HepG2 (cell line): ENCODE measurements at regions not wholly inside any gene's neighbourhood (a gene's known extent, or its start where the extent isn't known, plus 50 kb on each side); places are given as distances from the start of the nearest gene placed in this dataset.
A peak's percentile ranks its signal among the peaks of the same experiment; 100 is the strongest.

Experiments
- ASH2L ChIP-seq: fragments of 300-600, 200-600 bp; sonication (generic); IDR thresholded peaks from 2 replicates; pipeline ENCODE4 v1.7.0; 2017; ENCODE audit warnings: low read depth, mild to moderate bottlenecking, moderate library complexity, mixed read lengths, low read length; ENCODE audit not compliant: insufficient read length
- ATF1 ChIP-seq: IDR thresholded peaks from 2 replicates; pipeline ENCODE4 v1.6.1; 2016; ENCODE audit warnings: mild to moderate bottlenecking, control low read depth
- BCL6 ChIP-seq: IDR thresholded peaks from 2 replicates; pipeline ENCODE4 v1.6.1; 2016; ENCODE audit warnings: missing genetic modification reagents, missing compliant biosample characterization
- FOXP4 ChIP-seq: sonication (generic); formaldehyde crosslinking; IDR thresholded peaks from 2 replicates; pipeline ENCODE4 v1.4.0; 2020; ENCODE audit warnings: missing genetic modification reagents
- HMGA1 ChIP-seq: sonication (generic); formaldehyde crosslinking; conservative IDR thresholded peaks from 2 replicates; pipeline ENCODE4 v1.4.0; 2020; ENCODE audit warnings: missing genetic modification reagents
- NCOR1 ChIP-seq: fragments of 200-600 bp; sonication (generic); IDR thresholded peaks from 2 replicates; pipeline ENCODE4 v1.7.0; 2017; ENCODE audit warnings: antibody characterized with exemption, low read length, borderline replicate concordance
- NFATC3 ChIP-seq: sonication (generic); formaldehyde crosslinking; IDR thresholded peaks from 2 replicates; pipeline ENCODE4 v1.5.1; 2020; ENCODE audit warnings: mild to moderate bottlenecking, missing genetic modification reagents
- NFE2L1 ChIP-seq: sonication (generic); formaldehyde crosslinking; IDR thresholded peaks from 2 replicates; pipeline ENCODE4 v1.4.0; 2020; ENCODE audit warnings: missing genetic modification reagents, mild to moderate bottlenecking, borderline replicate concordance
- NKX3-1 ChIP-seq: sonication (generic); formaldehyde crosslinking; IDR thresholded peaks from 2 replicates; pipeline ENCODE4 v1.5.0; 2020; ENCODE audit warnings: missing genetic modification reagents
- PAX8 ChIP-seq: sonication (generic); formaldehyde crosslinking; IDR thresholded peaks from 2 replicates; pipeline ENCODE4 v1.8.0; 2022; ENCODE audit warnings: mild to moderate bottlenecking, missing genetic modification reagents, borderline replicate concordance
- RCOR2 ChIP-seq: IDR thresholded peaks from 2 replicates; pipeline ENCODE4 v1.6.1; 2016; ENCODE audit warnings: missing biosample characterization, missing genetic modification reagents
- STAG1 ChIP-seq: sonication (generic); formaldehyde crosslinking; IDR thresholded peaks from 2 replicates; pipeline ENCODE4 v1.4.0; 2020; ENCODE audit warnings: missing genetic modification reagents
- THAP11 ChIP-seq: IDR thresholded peaks from 2 replicates; pipeline ENCODE4 v1.6.1; 2016; ENCODE audit warnings: missing biosample characterization, missing genetic modification reagents
- ZNF121 ChIP-seq: sonication (generic); formaldehyde crosslinking; IDR thresholded peaks from 2 replicates; pipeline ENCODE4 v1.5.0; 2020; ENCODE audit warnings: mild to moderate bottlenecking, missing genetic modification reagents
- ZNF337 ChIP-seq: sonication (generic); formaldehyde crosslinking; IDR thresholded peaks from 2 replicates; pipeline ENCODE4 v1.5.1; 2020; ENCODE audit warnings: missing genetic modification reagents, low read depth, mild to moderate bottlenecking, borderline replicate concordance
- ZNF431 ChIP-seq: sonication (generic); formaldehyde crosslinking; IDR thresholded peaks from 2 replicates; pipeline ENCODE4 v1.9.0; 2022; ENCODE audit warnings: missing genetic modification reagents, low read depth, mild to moderate bottlenecking, borderline replicate concordance
- ZNF580 ChIP-seq: IDR thresholded peaks from 2 replicates; pipeline ENCODE4 v1.6.1; 2016; ENCODE audit warnings: low read depth, borderline replicate concordance
- ZNF749 ChIP-seq: sonication (generic); formaldehyde crosslinking; IDR thresholded peaks from 2 replicates; pipeline ENCODE4 v1.8.0; 2022; ENCODE audit warnings: mild to moderate bottlenecking, missing genetic modification reagents, moderate library complexity, borderline replicate concordance
- ZNF770 ChIP-seq: sonication (generic); formaldehyde crosslinking; IDR thresholded peaks from 2 replicates; pipeline ENCODE4 v1.5.0; 2020; ENCODE audit warnings: mild to moderate bottlenecking, missing genetic modification reagents
- ZNF772 ChIP-seq: sonication (generic); formaldehyde crosslinking; IDR thresholded peaks from 2 replicates; pipeline ENCODE4 v1.5.0; 2020; ENCODE audit warnings: mild to moderate bottlenecking, missing genetic modification reagents
- TF ChIP-seq, protein P1 (sequence below): IDR thresholded peaks from 2 replicates; pipeline ENCODE4 v1.6.1; 2016
- TF ChIP-seq, protein P2 (sequence below): sonication (generic); formaldehyde crosslinking; IDR thresholded peaks from 2 replicates; pipeline ENCODE4 v1.4.0; 2020; ENCODE audit warnings: missing genetic modification reagents

- TF ChIP-seq FOXP4 = peak; percentile 66; the same call in 1 of the 2 replicates
- TF ChIP-seq ZNF772 = peak; percentile 39; the same call in 1 of the 2 replicates
- no peak for TF ChIP-seq ZNF431 (CRISPR knock-in tag)
- no peak; the same call in 1 of the 2 replicates for TF ChIP-seq ZNF337 (CRISPR knock-in tag)
- 0 out of 2 replicates have a peak, but pooled peaks have one; percentile 57 for TF ChIP-seq NKX3-1
- TF ChIP-seq HMGA1 (CRISPR knock-in tag) = no peak
- TF ChIP-seq RCOR2 (CRISPR knock-in tag) = peak; percentile 93
- TF ChIP-seq, protein P1, sequence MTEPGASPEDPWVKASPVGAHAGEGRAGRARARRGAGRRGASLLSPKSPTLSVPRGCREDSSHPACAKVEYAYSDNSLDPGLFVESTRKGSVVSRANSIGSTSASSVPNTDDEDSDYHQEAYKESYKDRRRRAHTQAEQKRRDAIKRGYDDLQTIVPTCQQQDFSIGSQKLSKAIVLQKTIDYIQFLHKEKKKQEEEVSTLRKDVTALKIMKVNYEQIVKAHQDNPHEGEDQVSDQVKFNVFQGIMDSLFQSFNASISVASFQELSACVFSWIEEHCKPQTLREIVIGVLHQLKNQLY (CRISPR knock-in tag) = peak; percentile 57; the same call in 1 of the 2 replicates
- TF ChIP-seq STAG1 (CRISPR knock-in tag) = peak; percentile 82
- TF ChIP-seq BCL6 = peak; percentile 75
- peak; percentile 44 for TF ChIP-seq ASH2L
- no peak for TF ChIP-seq ATF1 (CRISPR knock-in tag)
- TF ChIP-seq NFE2L1 (CRISPR knock-in tag) = no peak
- TF ChIP-seq, protein P2, sequence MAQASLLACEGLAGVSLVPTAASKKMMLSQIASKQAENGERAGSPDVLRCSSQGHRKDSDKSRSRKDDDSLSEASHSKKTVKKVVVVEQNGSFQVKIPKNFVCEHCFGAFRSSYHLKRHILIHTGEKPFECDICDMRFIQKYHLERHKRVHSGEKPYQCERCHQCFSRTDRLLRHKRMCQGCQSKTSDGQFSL (CRISPR knock-in tag) = 0 out of 2 replicates have a peak, but pooled peaks have one; percentile 40
- TF ChIP-seq ZNF749 (CRISPR knock-in tag) = no peak; the same call in 1 of the 2 replicates
- peak; percentile 45; the same call in 1 of the 2 replicates for TF ChIP-seq NCOR1
- TF ChIP-seq ZNF580 (CRISPR knock-in tag) = peak; percentile 76; the same call in 1 of the 2 replicates
- no peak for TF ChIP-seq NFATC3 (CRISPR knock-in tag)
- no peak for TF ChIP-seq PAX8
- no peak for TF ChIP-seq ZNF770
- TF ChIP-seq THAP11 (CRISPR knock-in tag) = peak; percentile 64
- peak; percentile 77; the same call in 1 of the 2 replicates for TF ChIP-seq ZNF121 (CRISPR knock-in tag)
Measured at GRCh38 chr20:50278684-50279531, 88.3 kb downstream of the CEBPB start (continued).
